ENCODE measurements at regions not wholly inside any gene's neighbourhood (a gene's known extent, or its start where the extent isn't known, plus 50 kb on each side); places are given as distances from the start of the nearest gene placed in this dataset.

DNA sequence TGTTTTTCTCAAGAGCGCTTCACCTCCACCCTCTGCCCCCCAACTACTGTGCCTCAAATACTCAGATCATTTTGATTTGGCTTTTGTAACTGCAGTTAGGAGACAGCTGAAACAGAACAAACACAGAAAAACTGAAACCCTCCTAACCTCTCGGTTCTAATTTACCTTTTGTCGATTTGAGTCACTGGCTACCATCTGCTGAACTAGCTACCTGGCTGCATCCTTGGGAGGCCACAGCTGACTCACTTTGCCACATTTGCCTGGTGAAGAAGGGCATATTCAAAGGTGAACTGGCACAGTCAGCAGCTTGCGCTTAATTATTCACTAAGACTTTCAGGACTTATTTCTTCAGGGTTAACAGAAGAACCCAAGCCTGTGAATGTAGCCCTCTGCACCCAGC is 117.7 kb downstream of the FOXB1 start:
- no peak overlapping the region for H3K4me3 ChIP-seq (ENCODE audit: low read depth, low read length)
- no peak for DNase-seq (ENCODE audit: low read depth)
- TF ChIP-seq MYC (IDR thresholded peaks at IDR 0.05; ENCODE audit: low read depth, low read length) (no peak), POLR2A (IDR thresholded peaks at IDR 0.05; ENCODE audit: extremely low read depth, insufficient read length) (no peak), CTCF (IDR thresholded peaks at IDR 0.05; ENCODE audit: low read depth, low read length) (no peak), MAX (IDR thresholded peaks at IDR 0.05; ENCODE audit: low read depth, low read length) (no peak)

GRCh38 chr15:60122691-60123090 is 118.6 kb downstream of the FOXB1 start:
- TF ChIP-seq POLR2A (IDR thresholded peaks at IDR 0.05; ENCODE audit: extremely low read depth, insufficient read length): no peak
- no peak for TF ChIP-seq MYC (IDR thresholded peaks at IDR 0.05; ENCODE audit: low read depth, low read length)
- no peak for TF ChIP-seq CTCF (IDR thresholded peaks at IDR 0.05; ENCODE audit: low read depth, low read length)
- no peak for TF ChIP-seq MAX (IDR thresholded peaks at IDR 0.05; ENCODE audit: low read depth, low read length)
- no peak overlapping the region for H3K4me3 ChIP-seq (ENCODE audit: low read depth, low read length)
- no peak for DNase-seq (ENCODE audit: low read depth)

DNA sequence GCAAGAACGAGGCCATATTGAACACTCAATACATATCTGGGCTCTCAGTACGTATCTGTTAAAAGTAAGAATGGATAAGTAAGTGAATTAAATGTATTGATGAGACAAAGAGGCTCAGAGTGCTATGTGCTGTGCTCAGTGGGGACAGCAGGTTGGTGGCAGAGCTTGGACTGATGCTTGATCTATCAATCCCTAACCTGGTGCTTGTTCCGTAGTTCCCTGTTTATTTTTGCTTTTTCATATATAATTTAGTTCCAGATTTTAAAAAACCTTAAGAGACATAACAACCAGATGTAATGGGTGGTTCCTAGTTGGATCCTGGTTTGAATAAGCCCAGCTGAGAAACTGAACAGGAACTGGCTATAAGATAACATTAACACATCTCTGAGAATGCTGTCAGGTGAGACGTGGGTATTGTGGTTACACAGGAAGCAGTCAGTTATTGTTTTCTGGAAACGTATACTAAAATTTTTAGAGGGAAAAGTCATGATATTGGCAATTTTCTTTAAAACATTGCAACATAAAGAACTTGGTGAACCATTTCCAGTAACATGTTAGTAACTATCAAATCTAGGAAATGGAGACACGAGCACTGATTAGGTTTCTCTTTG is 120.5 kb downstream of the FOXB1 start:
- no peak overlapping the region for H3K4me3 ChIP-seq (ENCODE audit: low read depth, low read length)
- DNase-seq (ENCODE audit: low read depth): no peak
- no peak for TF ChIP-seq MAX (IDR thresholded peaks at IDR 0.05; ENCODE audit: low read depth, low read length)
- no peak for TF ChIP-seq MYC (IDR thresholded peaks at IDR 0.05; ENCODE audit: low read depth, low read length)
- no peak for TF ChIP-seq CTCF (IDR thresholded peaks at IDR 0.05; ENCODE audit: low read depth, low read length)
- no peak for TF ChIP-seq POLR2A (IDR thresholded peaks at IDR 0.05; ENCODE audit: extremely low read depth, insufficient read length)

DNA sequence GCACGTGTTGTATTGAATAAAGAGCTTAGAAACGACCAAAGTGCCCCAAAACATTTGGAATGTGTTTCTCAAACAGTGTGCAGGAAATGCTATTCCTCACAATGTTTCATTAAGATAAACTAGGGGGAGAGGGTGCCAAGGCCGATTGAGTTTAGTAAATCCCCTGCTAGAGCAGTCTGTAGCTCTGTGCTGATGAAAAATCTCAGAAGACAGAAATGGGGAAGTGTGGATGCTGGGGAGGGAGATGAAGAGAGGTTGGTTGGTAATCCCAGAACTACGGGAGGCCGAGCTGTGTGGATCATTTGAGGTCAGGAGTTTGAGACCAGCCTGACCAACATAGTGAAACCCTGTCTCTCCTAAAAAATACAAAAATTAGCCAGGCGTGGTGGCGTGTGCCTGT is 121.2 kb downstream of the FOXB1 start:
- H3K4me3 ChIP-seq (ENCODE audit: low read depth, low read length): no peak overlapping the region
- TF ChIP-seq POLR2A (IDR thresholded peaks at IDR 0.05; ENCODE audit: extremely low read depth, insufficient read length) (no peak), MYC (IDR thresholded peaks at IDR 0.05; ENCODE audit: low read depth, low read length) (no peak), CTCF (IDR thresholded peaks at IDR 0.05; ENCODE audit: low read depth, low read length) (no peak), MAX (IDR thresholded peaks at IDR 0.05; ENCODE audit: low read depth, low read length) (no peak)
- DNase-seq (ENCODE audit: low read depth): no peak

DNA sequence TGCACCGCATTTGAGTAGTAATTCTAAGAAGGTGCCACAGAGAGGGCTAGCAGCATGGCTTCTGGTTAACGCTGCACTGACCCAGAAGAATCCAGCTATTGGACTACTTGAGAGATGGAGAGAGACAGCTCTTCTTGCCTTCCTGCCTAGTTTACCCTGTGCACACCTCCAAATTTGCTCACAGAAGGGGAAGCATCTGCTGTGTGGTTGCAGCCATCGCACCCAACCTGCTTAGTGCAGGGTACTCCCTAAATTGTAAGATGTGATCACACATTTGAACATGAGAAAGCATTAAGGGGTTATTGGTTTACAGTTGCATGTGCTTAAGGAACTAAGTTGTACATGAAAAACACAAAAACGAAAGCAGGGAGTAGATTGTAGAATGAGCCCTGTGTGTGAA is 122.1 kb downstream of the FOXB1 start:
- TF ChIP-seq POLR2A (IDR thresholded peaks at IDR 0.05; ENCODE audit: extremely low read depth, insufficient read length): no peak
- no peak overlapping the region for H3K4me3 ChIP-seq (ENCODE audit: low read depth, low read length)
- DNase-seq (ENCODE audit: low read depth): no peak

- H3K4me3 ChIP-seq (ENCODE audit: low read depth, low read length): no peak overlapping the region
These were observed 122.5 kb downstream of the FOXB1 start for GRCh38 chr15:60126661-60127060.

More at GRCh38 chr15:60126661-60127060, 122.5 kb downstream of the FOXB1 start:
- TF ChIP-seq CTCF (IDR thresholded peaks at IDR 0.05; ENCODE audit: low read depth, low read length): no peak
- DNase-seq (ENCODE audit: low read depth): no peak
